Body of pancreas (tissue), 4 donors: ENCODE measurements at regions not wholly inside any gene's neighbourhood (a gene's known extent, or its start where the extent isn't known, plus 50 kb on each side); places are given as distances from the start of the nearest gene placed in this dataset.

Experiments used
- ATAC-seq: fragments of 150-250 bp; one replicate; pipeline ENCODE4 v1.9.1; 2016
- DNase-seq, 4 donors: peaks; one replicate each; pipeline ENCODE4 v3.0.0-alpha.2; 2019
- H3K27ac ChIP-seq, 4 donors: fragments of 200-600 bp; sonication (generic); 1 replicate in 3 of 4; 2 replicates in 1 of 4; pipeline versions ENCODE4 v1.5.1 to v1.6.1; 2016 to 2019; ENCODE audit warnings: mild to moderate bottlenecking in 1 of 4, mixed read lengths in 1 of 4, moderate library complexity in 1 of 4
- H3K27me3 ChIP-seq, 2 donors: fragments of 200-600 bp; sonication (generic); one replicate each; pipeline ENCODE4 v1.6.0; 2016; ENCODE audit warnings: mild to moderate bottlenecking in 1 of 2
- H3K36me3 ChIP-seq, 2 donors: fragments of 200-600 bp; sonication (generic); replicated peaks in 1 of 2; 2 replicates each; pipeline ENCODE4 v1.5.1; 2016; ENCODE audit warnings: low read depth in 2 of 2; ENCODE audit not compliant: insufficient read depth in 1 of 2
- H3K4me1 ChIP-seq: fragments of 200-600 bp; sonication (generic); one replicate; pipeline ENCODE4 v1.6.0; 2016
- H3K4me3 ChIP-seq, 2 donors: fragments of 200-600 bp; sonication (generic); 1 replicate in 1 of 2; 2 replicates in 1 of 2; pipeline ENCODE4 v1.5.1; 2016 to 2019
- H3K9me3 ChIP-seq, 3 donors: fragments of 200-600 bp; sonication (generic); 1 replicate in 2 of 3; 2 replicates in 1 of 3; pipeline ENCODE4 v1.5.1; 2016
- POLR2A ChIP-seq, 3 donors: fragments of 450-650 bp; IDR thresholded peaks; one replicate each; pipeline ENCODE4 v1.6.1; 2016; ENCODE audit warnings: antibody characterized with exemption in 3 of 3, mild to moderate bottlenecking in 2 of 3
- WGBS, 2 donors: methylation state at CpG; one replicate each; pipeline ENCODE4 v1.1.5; 2017; 5-methylcytosine and 5-hydroxymethylcytosine counted together
- intact Hi-C: fragments of 100-400 bp; cut with DNase I; formaldehyde crosslinking; loops from one replicate; pipeline ENCODE4 v1.15.1; 2023
- TF ChIP-seq, protein P1 (sequence below), 7 experiments: fragments of 450-650 bp in 4 of 7; fragments of 200-600 bp in 3 of 7; sonication (generic) in 3 of 7; IDR thresholded peaks; one replicate each; pipeline ENCODE4 v1.5.1; 2016 to 2019; ENCODE audit warnings: antibody characterized with exemption in 7 of 7

DNA sequence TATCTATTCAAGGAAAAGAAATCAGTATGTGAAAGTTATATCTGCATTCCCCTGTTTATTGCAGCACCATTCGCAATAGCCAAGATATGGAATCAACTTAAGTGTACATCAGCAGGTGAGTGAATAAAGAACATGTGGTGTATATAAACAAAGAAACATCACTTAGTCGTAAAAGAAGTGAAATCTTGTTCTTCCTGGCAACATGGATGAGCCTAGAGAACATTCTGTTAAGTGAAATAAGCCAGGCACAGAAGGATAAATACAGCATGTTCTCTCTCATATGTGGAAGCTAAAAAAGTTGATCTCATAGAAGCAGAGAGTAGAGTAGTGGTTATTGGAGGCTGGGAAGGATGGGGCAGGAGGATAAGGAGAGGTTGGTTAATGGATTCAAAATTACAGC, 287.9 kb upstream of the FERMT1 start:
- H3K27ac ChIP-seq, result no peak overlapping the region
- DNase-seq, result no peak
- H3K9me3 ChIP-seq, result no peaks in the 10 kb centered on the region
- H3K4me1 ChIP-seq, result no peaks in the 10 kb centered on the region
- ATAC-seq, result no peak
- no peaks in the 10 kb centered on the region for H3K27me3 ChIP-seq
- H3K36me3 ChIP-seq, result no peaks in the 10 kb centered on the region
- intact Hi-C loops, result no loop called here
- TF ChIP-seq, protein P1, sequence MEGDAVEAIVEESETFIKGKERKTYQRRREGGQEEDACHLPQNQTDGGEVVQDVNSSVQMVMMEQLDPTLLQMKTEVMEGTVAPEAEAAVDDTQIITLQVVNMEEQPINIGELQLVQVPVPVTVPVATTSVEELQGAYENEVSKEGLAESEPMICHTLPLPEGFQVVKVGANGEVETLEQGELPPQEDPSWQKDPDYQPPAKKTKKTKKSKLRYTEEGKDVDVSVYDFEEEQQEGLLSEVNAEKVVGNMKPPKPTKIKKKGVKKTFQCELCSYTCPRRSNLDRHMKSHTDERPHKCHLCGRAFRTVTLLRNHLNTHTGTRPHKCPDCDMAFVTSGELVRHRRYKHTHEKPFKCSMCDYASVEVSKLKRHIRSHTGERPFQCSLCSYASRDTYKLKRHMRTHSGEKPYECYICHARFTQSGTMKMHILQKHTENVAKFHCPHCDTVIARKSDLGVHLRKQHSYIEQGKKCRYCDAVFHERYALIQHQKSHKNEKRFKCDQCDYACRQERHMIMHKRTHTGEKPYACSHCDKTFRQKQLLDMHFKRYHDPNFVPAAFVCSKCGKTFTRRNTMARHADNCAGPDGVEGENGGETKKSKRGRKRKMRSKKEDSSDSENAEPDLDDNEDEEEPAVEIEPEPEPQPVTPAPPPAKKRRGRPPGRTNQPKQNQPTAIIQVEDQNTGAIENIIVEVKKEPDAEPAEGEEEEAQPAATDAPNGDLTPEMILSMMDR (IDR thresholded peaks at IDR 0.05), result no peak
- TF ChIP-seq POLR2A (IDR thresholded peaks at IDR 0.05), result no peak
- 37 to 63% methylated on average over 2 of the region's 2 CpGs for WGBS, 2 donors
- H3K4me3 ChIP-seq, result no peak overlapping the region

DNA sequence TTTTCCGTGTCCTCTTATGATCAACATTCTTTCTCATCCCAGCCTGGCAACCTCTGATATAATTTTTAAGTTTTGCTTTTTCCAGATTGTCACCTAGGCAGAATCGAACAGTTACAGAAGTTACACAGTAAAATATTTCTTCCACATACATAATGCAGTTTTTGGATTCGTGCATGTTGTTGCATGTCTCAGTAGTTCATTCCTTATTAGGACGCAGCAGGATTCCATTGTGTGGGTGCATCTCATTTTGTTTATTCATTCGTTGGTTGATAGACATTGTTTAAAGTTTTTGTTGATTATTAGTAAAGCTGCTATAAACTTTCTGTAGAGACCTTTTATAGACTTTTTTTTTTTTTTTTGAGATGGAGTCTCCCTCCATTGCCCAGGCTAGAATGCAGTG, 284.3 kb upstream of the FERMT1 start:
- Histone ChIP-seq H3K9me3 (no peaks in the 10 kb centered on the region), H3K4me3 (no peak overlapping the region), H3K27ac (no peak overlapping the region), H3K36me3 (no peaks in the 10 kb centered on the region), H3K4me1 (no peaks in the 10 kb centered on the region), H3K27me3 (no peaks in the 10 kb centered on the region)
- TF ChIP-seq, protein P1 (IDR thresholded peaks at IDR 0.05), result no peak
- no peak for DNase-seq
- 55 to 56% methylated on average over 5 of the region's 5 CpGs for WGBS, 2 donors
- no peak for ATAC-seq
- intact Hi-C loops, result no loop called here

DNA sequence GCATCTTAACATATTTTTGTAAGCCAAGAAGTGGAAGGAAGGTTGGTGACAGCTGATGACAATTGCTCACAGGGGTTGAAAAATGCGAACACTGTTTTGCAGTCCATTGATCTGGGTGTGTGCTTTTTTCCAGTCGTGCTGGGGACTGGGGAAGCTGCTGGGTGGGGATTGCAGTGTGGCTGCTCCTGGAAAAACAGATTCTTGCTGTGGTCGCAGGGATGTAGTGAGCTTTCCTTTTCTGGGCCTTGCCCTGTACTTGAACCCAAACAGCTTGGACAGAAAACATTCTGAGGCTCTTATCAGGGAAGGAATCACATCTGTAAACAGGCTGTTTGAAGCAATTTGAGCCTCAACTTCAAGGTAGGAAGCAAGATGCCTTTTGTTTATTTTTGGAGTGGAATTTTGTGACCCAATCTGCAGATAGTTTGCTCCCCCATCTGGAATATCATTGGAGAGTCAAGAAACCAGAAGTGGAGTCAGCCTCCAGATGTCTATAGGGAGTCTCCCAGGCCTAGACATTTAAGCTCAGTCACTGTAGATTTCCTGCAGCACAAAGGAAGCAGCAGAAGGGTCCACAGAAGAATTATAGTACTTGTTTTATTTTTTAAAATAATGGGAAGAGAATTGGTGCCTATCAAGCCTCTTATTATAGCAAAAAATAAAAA, 279.2 kb upstream of the FERMT1 start:
- H3K4me1 ChIP-seq, result no peaks in the 10 kb centered on the region
- ATAC-seq (no peak), DNase-seq (no peak)
- intact Hi-C loops, result no loop called here
- TF ChIP-seq POLR2A (IDR thresholded peaks at IDR 0.05), result no peak
- TF ChIP-seq, protein P1 (IDR thresholded peaks at IDR 0.05), result no peak
- 16 to 22% methylated on average over 3 of the region's 3 CpGs for WGBS, 2 donors
- no peaks in the 10 kb centered on the region for H3K27me3 ChIP-seq
- H3K9me3 ChIP-seq, result no peaks in the 10 kb centered on the region
- H3K4me3 ChIP-seq, result no peak overlapping the region
- no peaks in the 10 kb centered on the region for H3K36me3 ChIP-seq
- no peak overlapping the region for H3K27ac ChIP-seq

DNA sequence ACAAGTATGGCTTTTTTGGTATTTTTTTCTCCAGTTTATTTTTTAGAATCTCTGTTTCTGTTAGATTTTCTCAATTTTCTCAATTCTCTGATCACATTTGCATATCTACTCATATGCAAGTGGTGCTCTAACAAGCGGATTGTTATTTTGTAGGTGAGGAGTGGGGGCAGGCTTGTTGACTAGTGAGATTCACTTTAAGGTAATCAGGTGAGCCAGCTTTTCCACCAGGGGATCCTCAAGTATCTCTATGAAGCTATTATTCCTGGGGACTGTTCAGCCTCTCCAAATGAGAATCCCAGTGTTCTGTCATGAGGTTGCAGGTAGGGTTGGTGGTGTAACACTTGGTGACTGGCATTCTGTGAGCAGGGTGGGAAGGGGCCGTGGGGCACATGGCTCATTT, 274.3 kb upstream of the FERMT1 start:
- intact Hi-C loops, result no loop called here
- H3K27ac ChIP-seq, result no peak overlapping the region
- ATAC-seq, result no peak
- no peaks in the 10 kb centered on the region for H3K27me3 ChIP-seq
- H3K4me1 ChIP-seq, result no peaks in the 10 kb centered on the region
- H3K9me3 ChIP-seq, result no peaks in the 10 kb centered on the region
- TF ChIP-seq POLR2A (IDR thresholded peaks at IDR 0.05), result no peak
- TF ChIP-seq, protein P1 (IDR thresholded peaks at IDR 0.05), result no peak
- 46 to 57% methylated on average over 2 of the region's 2 CpGs for WGBS, 2 donors
- DNase-seq, result no peak
- no peak overlapping the region for H3K4me3 ChIP-seq
- no peaks in the 10 kb centered on the region for H3K36me3 ChIP-seq

DNA sequence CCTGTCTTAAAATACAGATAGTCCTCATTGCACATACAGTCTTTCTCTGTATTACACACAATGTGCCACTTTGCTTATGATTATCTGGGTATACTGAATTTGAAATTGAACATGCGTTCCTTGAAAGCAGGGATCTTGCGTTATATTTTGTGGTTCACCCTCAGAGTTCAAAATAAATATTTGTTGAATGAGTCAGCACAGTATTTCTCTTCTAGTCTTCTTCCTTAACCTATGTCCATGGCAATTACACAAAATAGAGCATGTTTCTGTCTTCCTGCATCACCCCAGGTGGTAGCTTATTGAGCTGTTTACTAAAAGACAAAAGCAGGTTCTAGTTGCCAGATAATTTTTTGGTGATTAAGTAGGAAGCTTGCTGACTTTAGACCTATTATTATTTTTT, 272.9 kb upstream of the FERMT1 start:
- intact Hi-C loops, result no loop called here
- Histone ChIP-seq H3K9me3 (no peaks in the 10 kb centered on the region), H3K4me3 (no peak overlapping the region), H3K27me3 (no peaks in the 10 kb centered on the region), H3K27ac (no peak overlapping the region), H3K36me3 (no peaks in the 10 kb centered on the region), H3K4me1 (no peaks in the 10 kb centered on the region)
- WGBS, 2 donors, result 0% methylated on average over 2 of the region's 2 CpGs
- no peak for DNase-seq
- ATAC-seq, result no peak
- TF ChIP-seq, protein P1 (IDR thresholded peaks at IDR 0.05), result no peak
- TF ChIP-seq POLR2A (IDR thresholded peaks at IDR 0.05), result no peak
